HEK293 (cell line): ENCODE measurements at regions not wholly inside any gene's neighbourhood (a gene's known extent, or its start where the extent isn't known, plus 50 kb on each side); places are given as distances from the start of the nearest gene placed in this dataset.

ENCODE experiments used
- BCL11A ChIP-seq: fragments of 450-650 bp; formaldehyde crosslinking; IDR thresholded peaks from 2 replicates; pipeline ENCODE4 v1.5.1; 2016; ENCODE audit warnings: low read depth, missing biosample characterization, missing genetic modification characterization
- CTCF ChIP-seq: fragments of 450-650 bp; formaldehyde crosslinking; IDR thresholded peaks from 2 replicates; pipeline ENCODE4 v1.5.1; 2016; ENCODE audit warnings: missing biosample characterization, missing genetic modification characterization
- PBX3 ChIP-seq: sonication (generic); formaldehyde crosslinking; IDR thresholded peaks from 2 replicates; pipeline ENCODE4 v1.8.1; 2022; ENCODE audit warnings: mild to moderate bottlenecking, moderate library complexity, missing genetic modification reagents
- PRDM6 ChIP-seq: fragments of 450-650 bp; formaldehyde crosslinking; IDR thresholded peaks from 2 replicates; pipeline ENCODE4 v1.5.1; 2017; ENCODE audit warnings: missing biosample characterization, missing genetic modification characterization
- YY1 ChIP-seq: fragments of 450-650 bp; formaldehyde crosslinking; IDR thresholded peaks from 2 replicates; pipeline ENCODE4 v1.5.1; 2018; ENCODE audit warnings: missing biosample characterization, missing genetic modification characterization
- ZBTB7A ChIP-seq: fragments of 450-650 bp; formaldehyde crosslinking; IDR thresholded peaks from 2 replicates; pipeline ENCODE4 v1.5.1; 2016; ENCODE audit warnings: low read depth, missing biosample characterization, missing genetic modification characterization
- ZNF146 ChIP-seq: fragments of 450-650 bp; formaldehyde crosslinking; IDR thresholded peaks from 2 replicates; pipeline ENCODE4 v1.5.1; 2016; ENCODE audit warnings: missing biosample characterization, missing genetic modification characterization
- ZNF777 ChIP-seq: fragments of 450-650 bp; formaldehyde crosslinking; IDR thresholded peaks from 2 replicates; pipeline ENCODE4 v1.5.1; 2017; ENCODE audit warnings: missing biosample characterization, missing genetic modification characterization, borderline replicate concordance

GRCh38 chr14:89466944-89467343, 49.9 kb upstream of the FOXN3 start:
- TF ChIP-seq BCL11A (tag by site-specific recombination) (no peak), PBX3 (CRISPR knock-in tag) (no peak), ZNF146 (tag by site-specific recombination) (no peak), ZBTB7A (tag by site-specific recombination) (no peak), CTCF (tag by site-specific recombination) (no peak), PRDM6 (tag by site-specific recombination) (no peak), ZNF777 (tag by site-specific recombination) (no peak), YY1 (tag by site-specific recombination) (no peak)
